Sigmoid colon (tissue), 4 donors: ENCODE measurements at regions not wholly inside any gene's neighbourhood (a gene's known extent, or its start where the extent isn't known, plus 50 kb on each side); places are given as distances from the start of the nearest gene placed in this dataset.

ENCODE experiments used
- CTCF ChIP-seq, 4 experiments: fragments of 450-650 bp in 3 of 4; fragments of 200-600 bp in 1 of 4; IDR thresholded peaks; one replicate each; pipeline ENCODE4 v1.5.1; 2016 to 2019; ENCODE audit warnings: antibody characterized with exemption in 4 of 4, mild to moderate bottlenecking in 3 of 4, moderate library complexity in 2 of 4
- POLR2A ChIP-seq, 2 donors: fragments of 450-650 bp; IDR thresholded peaks; one replicate each; pipeline ENCODE4 v1.6.1; 2016; ENCODE audit warnings: antibody characterized with exemption in 2 of 2, mild to moderate bottlenecking in 2 of 2, moderate library complexity in 2 of 2
- POLR2AphosphoS5 ChIP-seq, 4 donors: sonication (generic); formaldehyde crosslinking; IDR thresholded peaks; one replicate each; pipeline ENCODE4 v1.6.1; 2017; ENCODE audit warnings: antibody characterized with exemption in 4 of 4

- no peak for TF ChIP-seq CTCF (IDR thresholded peaks at IDR 0.05)
- TF ChIP-seq POLR2AphosphoS5 (IDR thresholded peaks at IDR 0.05), result no peak
- no peak for TF ChIP-seq POLR2A (IDR thresholded peaks at IDR 0.05)
These were observed 165.7 kb upstream of the STXBP6 start for GRCh38 chr14:25215607-25216006.
